Caki2 (cell line): ENCODE measurements at regions not wholly inside any gene's neighbourhood (a gene's known extent, or its start where the extent isn't known, plus 50 kb on each side); places are given as distances from the start of the nearest gene placed in this dataset.
"Not testable (repeated sequence)": the region's sequence is repeated elsewhere in the genome, so short reads cannot be mapped to it uniquely, and the experiment has no call there.

Source experiments
- DNase-seq: peaks from one replicate; pipeline ENCODE4 v3.0.0-alpha.2; 2015; ENCODE audit warnings: low read depth
- in situ Hi-C: cut with HindIII; loops from 2 replicates; pipeline ENCODE4 v1.10.0; 2016; ENCODE audit warnings: low sequenced_read_pairs, low pct_unique_long_range_greater_than_20kb, mixed read lengths

GRCh38 chr16:65281586-65281985 lies 159.7 kb upstream of the CDH11 start:
- no peak for DNase-seq
- in situ Hi-C loops: no loop called here

GRCh38 chr16:65280845-65281512 lies 159.1 kb upstream of the CDH11 start:
- in situ Hi-C loops: no loop called here
- no peak for DNase-seq

- in situ Hi-C loops: no loop called here
- no peak for DNase-seq
These were observed 157.7 kb upstream of the CDH11 start for GRCh38 chr16:65279576-65279975.

GRCh38 chr16:65278874-65279273 lies 157.0 kb upstream of the CDH11 start:
- no peak for DNase-seq
- in situ Hi-C loops: no loop called here

- DNase-seq: no peak
- in situ Hi-C loops: no loop called here
These were observed 152.7 kb upstream of the CDH11 start for GRCh38 chr16:65274566-65274965.

- no peak for DNase-seq
- in situ Hi-C loops: no loop called here
These were observed 151.0 kb upstream of the CDH11 start for GRCh38 chr16:65272699-65273414.

- no peak for DNase-seq
- in situ Hi-C loops: no loop called here
These were observed 150.1 kb upstream of the CDH11 start for GRCh38 chr16:65271996-65272395.

GRCh38 chr16:65268331-65268730 lies 146.5 kb upstream of the CDH11 start:
- in situ Hi-C loops: no loop called here
- DNase-seq: no peak

- in situ Hi-C loops: no loop called here
- no peak for DNase-seq
These were observed 142.0 kb upstream of the CDH11 start for GRCh38 chr16:65263896-65264295.

- DNase-seq: no peak
- in situ Hi-C loops: no loop called here
These were observed 138.9 kb upstream of the CDH11 start for GRCh38 chr16:65260746-65261145.

- in situ Hi-C loops: no loop called here
- no peak for DNase-seq
These were observed 132.3 kb upstream of the CDH11 start for GRCh38 chr16:65254144-65254543.

- in situ Hi-C loops: no loop called here
- no peak for DNase-seq
These were observed 127.9 kb upstream of the CDH11 start for GRCh38 chr16:65249768-65250167.

GRCh38 chr16:65244787-65245186 lies 122.9 kb upstream of the CDH11 start:
- DNase-seq: no peak
- in situ Hi-C loops: no loop called here

- in situ Hi-C loops: no loop called here
- DNase-seq: no peak
These were observed 113.7 kb upstream of the CDH11 start for GRCh38 chr16:65235339-65236177.

- not testable (repeated sequence) for DNase-seq
These were observed 113.0 kb upstream of the CDH11 start for GRCh38 chr16:65234721-65235320.

GRCh38 chr16:65229191-65229662 lies 107.4 kb upstream of the CDH11 start:
- no peak for DNase-seq
- in situ Hi-C loops: no loop called here

More at GRCh38 chr16:65234721-65235320, 113.0 kb upstream of the CDH11 start:
- in situ Hi-C loops: not testable (repeated sequence)

GRCh38 chr16:65227150-65227835 lies 105.4 kb upstream of the CDH11 start:
- in situ Hi-C loops: no loop called here
- no peak for DNase-seq

GRCh38 chr16:65226077-65226476 lies 104.2 kb upstream of the CDH11 start:
- in situ Hi-C loops: no loop called here

More at GRCh38 chr16:65226077-65226476, 104.2 kb upstream of the CDH11 start:
- no peak for DNase-seq
